GM12878 (cell line): ENCODE measurements at regions not wholly inside any gene's neighbourhood (a gene's known extent, or its start where the extent isn't known, plus 50 kb on each side); places are given as distances from the start of the nearest gene placed in this dataset.

Experiments used
- BRCA1 ChIP-seq: IDR thresholded peaks from 2 replicates; pipeline ENCODE4 v1.6.1; 2011; ENCODE audit warnings: low read depth, low read length, improper control_type of control experiment
- CBX5 ChIP-seq: sonication (generic); IDR thresholded peaks from 2 replicates; pipeline ENCODE4 v1.6.1; 2016; ENCODE audit warnings: low read depth, moderate library complexity, mild to moderate bottlenecking, inconsistent platforms
- CEBPB ChIP-seq, 2 experiments: fragments of 150-350 bp in 1 of 2; IDR thresholded peaks; 2 replicates each; pipeline ENCODE4 v1.6.1; 2012 to 2014; ENCODE audit warnings: low read depth in 2 of 2, low read length in 2 of 2, borderline replicate concordance in 1 of 2, inconsistent platforms in 1 of 2
- DPF2 ChIP-seq: fragments of 450-650 bp; IDR thresholded peaks from 2 replicates; pipeline ENCODE4 v1.6.1; 2017; ENCODE audit warnings: mild to moderate bottlenecking
- EP300 ChIP-seq, 2 experiments: fragments of 150-350 bp in 1 of 2; IDR thresholded peaks; 2 replicates each; pipeline ENCODE4 v1.6.1; 2011 to 2012; ENCODE audit warnings: low read depth in 2 of 2, low read length in 2 of 2, borderline replicate concordance in 1 of 2, improper control_type of control experiment in 1 of 2, inconsistent platforms in 1 of 2; ENCODE audit not compliant: control insufficient read depth in 1 of 2
- FOXK2 ChIP-seq: fragments of 450-650 bp; IDR thresholded peaks from 2 replicates; pipeline ENCODE4 v1.6.1; 2017; ENCODE audit warnings: mild to moderate bottlenecking, moderate library complexity
- GABPA ChIP-seq: IDR thresholded peaks from 2 replicates; pipeline ENCODE4 v1.6.1; 2014; ENCODE audit warnings: antibody characterized with exemption, low read depth, mild to moderate bottlenecking, inconsistent platforms
- HCFC1 ChIP-seq: fragments of 150-350 bp; IDR thresholded peaks from 2 replicates; pipeline ENCODE4 v1.6.1; 2014; ENCODE audit warnings: low read length
- JUNB ChIP-seq: IDR thresholded peaks from 2 replicates; pipeline ENCODE4 v1.6.1; 2016; ENCODE audit warnings: antibody characterized with exemption, mild to moderate bottlenecking
- MTA2 ChIP-seq: fragments of 450-650 bp; IDR thresholded peaks from 2 replicates; pipeline ENCODE4 v1.6.1; 2016; ENCODE audit warnings: low read depth, mild to moderate bottlenecking, moderate library complexity
- MYB ChIP-seq: fragments of 150-350 bp; IDR thresholded peaks from 2 replicates; pipeline ENCODE4 v1.6.1; 2014; ENCODE audit warnings: mild to moderate bottlenecking, low read depth, low read length, borderline replicate concordance
- NBN ChIP-seq: fragments of 450-650 bp; IDR thresholded peaks from 2 replicates; pipeline ENCODE4 v1.6.1; 2016
- NFIC ChIP-seq: IDR thresholded peaks from 2 replicates; pipeline ENCODE4 v1.6.1; 2012; ENCODE audit warnings: low read depth, mild to moderate bottlenecking, inconsistent platforms, low read length, moderate library complexity
- NFYA ChIP-seq: IDR thresholded peaks from 2 replicates; pipeline ENCODE4 v1.6.1; 2011; ENCODE audit warnings: low read depth, mild to moderate bottlenecking, low read length, improper control_type of control experiment, borderline replicate concordance
- NR2C1 ChIP-seq: fragments of 450-650 bp; IDR thresholded peaks from 2 replicates; pipeline ENCODE4 v1.6.1; 2017; ENCODE audit warnings: antibody characterized with exemption, mild to moderate bottlenecking, moderate library complexity
- NRF1 ChIP-seq: conservative IDR thresholded peaks from 2 replicates; pipeline ENCODE4 v1.6.1; 2011; ENCODE audit warnings: mild to moderate bottlenecking, low read depth, low read length, improper control_type of control experiment
- POLR2A ChIP-seq: IDR thresholded peaks from 2 replicates; pipeline ENCODE4 v1.6.1; 2011; ENCODE audit warnings: low read depth, mild to moderate bottlenecking, low read length
- RBBP5 ChIP-seq: fragments of 200-600 bp; sonication (generic); conservative IDR thresholded peaks from 2 replicates; pipeline ENCODE4 v1.6.1; 2016
- SREBF2 ChIP-seq: IDR thresholded peaks from 2 replicates; pipeline ENCODE4 v1.6.1; 2012; ENCODE audit warnings: mild to moderate bottlenecking, low read length
- SUPT20H ChIP-seq: IDR thresholded peaks from 2 replicates; pipeline ENCODE4 v1.6.1; 2011; ENCODE audit warnings: low read depth, mild to moderate bottlenecking, low read length, moderate library complexity, borderline replicate concordance; ENCODE audit not compliant: control insufficient read depth
- ZNF207 ChIP-seq: fragments of 450-650 bp; IDR thresholded peaks from 2 replicates; pipeline ENCODE4 v1.6.1; 2014; ENCODE audit warnings: antibody characterized with exemption, mild to moderate bottlenecking, borderline replicate concordance
- ZNF217 ChIP-seq: fragments of 450-650 bp; IDR thresholded peaks from 2 replicates; pipeline ENCODE4 v1.6.1; 2017; ENCODE audit warnings: antibody characterized with exemption, mild to moderate bottlenecking
- ZNF24 ChIP-seq: fragments of 450-650 bp; IDR thresholded peaks from 2 replicates; pipeline ENCODE4 v1.6.1; 2017; ENCODE audit warnings: antibody characterized with exemption, mild to moderate bottlenecking
- TF ChIP-seq, protein P1 (sequence below): fragments of 450-650 bp; IDR thresholded peaks from 2 replicates; pipeline ENCODE4 v1.6.1; 2017; ENCODE audit warnings: mild to moderate bottlenecking, low read depth, inconsistent platforms; ENCODE audit not compliant: poor library complexity, severe bottlenecking
- TF ChIP-seq, protein P2 (sequence below): fragments of 450-650 bp; IDR thresholded peaks from 2 replicates; pipeline ENCODE4 v1.6.1; 2017; ENCODE audit warnings: borderline replicate concordance
- TF ChIP-seq, protein P3 (sequence below): fragments of 450-650 bp; formaldehyde crosslinking; IDR thresholded peaks from 2 replicates; pipeline ENCODE4 v1.5.0; 2022; ENCODE audit warnings: mild to moderate bottlenecking, missing genetic modification characterization
- TF ChIP-seq, protein P4 (sequence below): IDR thresholded peaks from 2 replicates; pipeline ENCODE4 v1.6.1; 2012; ENCODE audit warnings: low read depth, low read length, improper control_type of control experiment

DNA sequence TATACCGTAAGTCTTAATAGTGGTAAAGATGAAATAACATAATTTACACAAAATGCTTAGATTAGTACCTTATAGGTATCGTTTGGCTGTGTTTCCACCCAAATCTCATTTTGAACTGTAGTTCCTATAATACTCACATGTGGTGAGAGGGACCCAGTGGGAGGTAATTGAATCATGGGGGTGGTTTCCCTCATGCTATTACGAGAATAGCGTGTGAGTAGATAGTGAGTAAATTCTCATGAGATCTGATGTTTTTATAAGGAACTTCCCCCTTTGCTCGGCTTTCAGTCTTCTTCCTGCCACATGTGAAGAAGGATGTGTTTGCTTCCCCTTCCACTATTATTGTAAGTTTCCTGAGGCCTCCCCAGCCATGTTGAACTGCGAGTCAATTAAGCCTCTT, 426.3 kb upstream of the POT1 start (continued):
- peak; percentile 78; the same call in 1 of the 2 replicates for TF ChIP-seq ZNF217
- no peak for TF ChIP-seq SUPT20H
- TF ChIP-seq ZNF24, result no peak
- no peak for TF ChIP-seq HCFC1
- peak; percentile 61 for TF ChIP-seq JUNB
- no peak for TF ChIP-seq BRCA1
- TF ChIP-seq, protein P1, sequence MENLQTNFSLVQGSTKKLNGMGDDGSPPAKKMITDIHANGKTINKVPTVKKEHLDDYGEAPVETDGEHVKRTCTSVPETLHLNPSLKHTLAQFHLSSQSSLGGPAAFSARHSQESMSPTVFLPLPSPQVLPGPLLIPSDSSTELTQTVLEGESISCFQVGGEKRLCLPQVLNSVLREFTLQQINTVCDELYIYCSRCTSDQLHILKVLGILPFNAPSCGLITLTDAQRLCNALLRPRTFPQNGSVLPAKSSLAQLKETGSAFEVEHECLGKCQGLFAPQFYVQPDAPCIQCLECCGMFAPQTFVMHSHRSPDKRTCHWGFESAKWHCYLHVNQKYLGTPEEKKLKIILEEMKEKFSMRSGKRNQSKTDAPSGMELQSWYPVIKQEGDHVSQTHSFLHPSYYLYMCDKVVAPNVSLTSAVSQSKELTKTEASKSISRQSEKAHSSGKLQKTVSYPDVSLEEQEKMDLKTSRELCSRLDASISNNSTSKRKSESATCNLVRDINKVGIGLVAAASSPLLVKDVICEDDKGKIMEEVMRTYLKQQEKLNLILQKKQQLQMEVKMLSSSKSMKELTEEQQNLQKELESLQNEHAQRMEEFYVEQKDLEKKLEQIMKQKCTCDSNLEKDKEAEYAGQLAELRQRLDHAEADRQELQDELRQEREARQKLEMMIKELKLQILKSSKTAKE, result peak; percentile 29
- TF ChIP-seq ZNF207, result no peak
- TF ChIP-seq, protein P2, sequence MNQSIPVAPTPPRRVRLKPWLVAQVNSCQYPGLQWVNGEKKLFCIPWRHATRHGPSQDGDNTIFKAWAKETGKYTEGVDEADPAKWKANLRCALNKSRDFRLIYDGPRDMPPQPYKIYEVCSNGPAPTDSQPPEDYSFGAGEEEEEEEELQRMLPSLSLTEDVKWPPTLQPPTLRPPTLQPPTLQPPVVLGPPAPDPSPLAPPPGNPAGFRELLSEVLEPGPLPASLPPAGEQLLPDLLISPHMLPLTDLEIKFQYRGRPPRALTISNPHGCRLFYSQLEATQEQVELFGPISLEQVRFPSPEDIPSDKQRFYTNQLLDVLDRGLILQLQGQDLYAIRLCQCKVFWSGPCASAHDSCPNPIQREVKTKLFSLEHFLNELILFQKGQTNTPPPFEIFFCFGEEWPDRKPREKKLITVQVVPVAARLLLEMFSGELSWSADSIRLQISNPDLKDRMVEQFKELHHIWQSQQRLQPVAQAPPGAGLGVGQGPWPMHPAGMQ, result no peak
- TF ChIP-seq DPF2, result peak; percentile 70
- no peak for TF ChIP-seq FOXK2
- TF ChIP-seq CEBPB (IDR thresholded peaks at IDR 0.05; ENCODE audit: borderline replicate concordance in 1 of 2, low read depth in 2 of 2, low read length in 2 of 2), result no peak
- TF ChIP-seq NFIC, result peak; percentile 87; the same call in 1 of the 2 replicates
- 0 out of 2 replicates have a peak, but pooled peaks have one; percentile 47 for TF ChIP-seq NBN
- no peak for TF ChIP-seq GABPA
- no peak for TF ChIP-seq MYB
- 0 out of 4 replicates have a peak, but pooled peaks of 1 of the 2 experiments have one; percentile 10 for TF ChIP-seq EP300 (IDR thresholded peaks at IDR 0.05; ENCODE audit: borderline replicate concordance in 1 of 2, control insufficient read depth in 1 of 2, low read depth in 2 of 2, low read length in 2 of 2)
- no peak for TF ChIP-seq NFYA
- TF ChIP-seq NR2C1, result no peak
- TF ChIP-seq CBX5, result no peak
- TF ChIP-seq SREBF2, result no peak
- peak; percentile 81 for TF ChIP-seq MTA2
- TF ChIP-seq, protein P3, sequence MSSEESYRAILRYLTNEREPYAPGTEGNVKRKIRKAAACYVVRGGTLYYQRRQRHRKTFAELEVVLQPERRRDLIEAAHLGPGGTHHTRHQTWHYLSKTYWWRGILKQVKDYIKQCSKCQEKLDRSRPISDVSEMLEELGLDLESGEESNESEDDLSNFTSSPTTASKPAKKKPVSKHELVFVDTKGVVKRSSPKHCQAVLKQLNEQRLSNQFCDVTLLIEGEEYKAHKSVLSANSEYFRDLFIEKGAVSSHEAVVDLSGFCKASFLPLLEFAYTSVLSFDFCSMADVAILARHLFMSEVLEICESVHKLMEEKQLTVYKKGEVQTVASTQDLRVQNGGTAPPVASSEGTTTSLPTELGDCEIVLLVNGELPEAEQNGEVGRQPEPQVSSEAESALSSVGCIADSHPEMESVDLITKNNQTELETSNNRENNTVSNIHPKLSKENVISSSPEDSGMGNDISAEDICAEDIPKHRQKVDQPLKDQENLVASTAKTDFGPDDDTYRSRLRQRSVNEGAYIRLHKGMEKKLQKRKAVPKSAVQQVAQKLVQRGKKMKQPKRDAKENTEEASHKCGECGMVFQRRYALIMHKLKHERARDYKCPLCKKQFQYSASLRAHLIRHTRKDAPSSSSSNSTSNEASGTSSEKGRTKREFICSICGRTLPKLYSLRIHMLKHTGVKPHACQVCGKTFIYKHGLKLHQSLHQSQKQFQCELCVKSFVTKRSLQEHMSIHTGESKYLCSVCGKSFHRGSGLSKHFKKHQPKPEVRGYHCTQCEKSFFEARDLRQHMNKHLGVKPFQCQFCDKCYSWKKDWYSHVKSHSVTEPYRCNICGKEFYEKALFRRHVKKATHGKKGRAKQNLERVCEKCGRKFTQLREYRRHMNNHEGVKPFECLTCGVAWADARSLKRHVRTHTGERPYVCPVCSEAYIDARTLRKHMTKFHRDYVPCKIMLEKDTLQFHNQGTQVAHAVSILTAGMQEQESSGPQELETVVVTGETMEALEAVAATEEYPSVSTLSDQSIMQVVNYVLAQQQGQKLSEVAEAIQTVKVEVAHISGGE (CRISPR knock-in tag), result no peak
- TF ChIP-seq RBBP5, result no peak
- TF ChIP-seq NRF1, result no peak
- TF ChIP-seq, protein P4, sequence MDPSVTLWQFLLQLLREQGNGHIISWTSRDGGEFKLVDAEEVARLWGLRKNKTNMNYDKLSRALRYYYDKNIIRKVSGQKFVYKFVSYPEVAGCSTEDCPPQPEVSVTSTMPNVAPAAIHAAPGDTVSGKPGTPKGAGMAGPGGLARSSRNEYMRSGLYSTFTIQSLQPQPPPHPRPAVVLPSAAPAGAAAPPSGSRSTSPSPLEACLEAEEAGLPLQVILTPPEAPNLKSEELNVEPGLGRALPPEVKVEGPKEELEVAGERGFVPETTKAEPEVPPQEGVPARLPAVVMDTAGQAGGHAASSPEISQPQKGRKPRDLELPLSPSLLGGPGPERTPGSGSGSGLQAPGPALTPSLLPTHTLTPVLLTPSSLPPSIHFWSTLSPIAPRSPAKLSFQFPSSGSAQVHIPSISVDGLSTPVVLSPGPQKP, result no peak
- no peak for TF ChIP-seq POLR2A
